Fibroblast of lung (primary cell): ENCODE measurements at regions not wholly inside any gene's neighbourhood (a gene's known extent, or its start where the extent isn't known, plus 50 kb on each side); places are given as distances from the start of the nearest gene placed in this dataset.

ENCODE experiments used
- DNase-seq, 2 donors: peaks; one replicate each; pipeline versions ENCODE4 v3.0.0 to v3.0.0-alpha.2; 2010; ENCODE audit warnings: low read depth in 2 of 2
- H2AFZ ChIP-seq: 2 replicates; pipeline ENCODE4 v1.5.1; 2012; ENCODE audit warnings: low read length, control low read depth, inconsistent platforms
- H3K27ac ChIP-seq: 2 replicates; pipeline ENCODE4 v1.5.1; 2011; ENCODE audit warnings: low read length, control low read depth; ENCODE audit not compliant: insufficient read depth
- H3K27me3 ChIP-seq: 2 replicates; pipeline ENCODE4 v1.5.1; 2011; ENCODE audit warnings: mild to moderate bottlenecking, low read length; ENCODE audit not compliant: control insufficient read depth, insufficient read depth
- H3K36me3 ChIP-seq: 2 replicates; pipeline ENCODE4 v1.5.1; 2011; ENCODE audit warnings: low read length; ENCODE audit not compliant: control insufficient read depth, insufficient read depth
- H3K4me1 ChIP-seq: 2 replicates; pipeline ENCODE4 v1.5.1; 2011; ENCODE audit warnings: low read length; ENCODE audit not compliant: control insufficient read depth, insufficient read depth; ENCODE audit errors: extremely low read depth
- H3K4me2 ChIP-seq: 2 replicates; pipeline ENCODE4 v1.5.1; 2011; ENCODE audit warnings: low read length, control low read depth; ENCODE audit not compliant: insufficient read depth; ENCODE audit errors: extremely low read depth
- H3K4me3 ChIP-seq, 4 experiments: fragments of 200-600 bp in 1 of 4; sonication (generic) in 1 of 4; replicated peaks in 1 of 4; 2 replicates each; pipeline ENCODE4 v1.5.1; 2011 to 2016; ENCODE audit warnings: low read length in 4 of 4, low read depth in 3 of 4, mild to moderate bottlenecking in 3 of 4, control low read depth in 2 of 4, inconsistent platforms in 1 of 4, mixed read lengths in 1 of 4; ENCODE audit not compliant: insufficient read depth in 1 of 4; ENCODE audit errors: control extremely low read depth in 1 of 4
- H3K79me2 ChIP-seq: 2 replicates; pipeline ENCODE4 v1.5.1; 2012; ENCODE audit warnings: mild to moderate bottlenecking, low read length, inconsistent platforms; ENCODE audit not compliant: control insufficient read depth, insufficient read depth
- H3K9ac ChIP-seq: 2 replicates; pipeline ENCODE4 v1.5.1; 2011; ENCODE audit warnings: mild to moderate bottlenecking, low read length, control low read depth; ENCODE audit not compliant: insufficient read depth
- H3K9me3 ChIP-seq: 2 replicates; pipeline ENCODE4 v1.5.1; 2012; ENCODE audit warnings: low read depth, low read length; ENCODE audit not compliant: control insufficient read depth, insufficient read depth
- H4K20me1 ChIP-seq: 2 replicates; pipeline ENCODE4 v1.5.1; 2011; ENCODE audit warnings: low read length; ENCODE audit not compliant: control insufficient read depth, insufficient read depth; ENCODE audit errors: extremely low read depth
- EZH2 ChIP-seq: IDR thresholded peaks from 2 replicates; pipeline ENCODE4 v1.5.1; 2012; ENCODE audit warnings: low read length, control low read depth, mild to moderate bottlenecking; ENCODE audit errors: missing control alignments
- TF ChIP-seq, protein P1 (sequence below), 2 donors: IDR thresholded peaks in 1 of 2; conservative IDR thresholded peaks in 1 of 2; 1 replicate in 1 of 2; 2 replicates in 1 of 2; pipeline ENCODE4 v1.5.1; 2011 to 2012; ENCODE audit warnings: low read length in 2 of 2, control low read depth in 1 of 2, inconsistent platforms in 1 of 2, low read depth in 1 of 2, mild to moderate bottlenecking in 1 of 2

DNA sequence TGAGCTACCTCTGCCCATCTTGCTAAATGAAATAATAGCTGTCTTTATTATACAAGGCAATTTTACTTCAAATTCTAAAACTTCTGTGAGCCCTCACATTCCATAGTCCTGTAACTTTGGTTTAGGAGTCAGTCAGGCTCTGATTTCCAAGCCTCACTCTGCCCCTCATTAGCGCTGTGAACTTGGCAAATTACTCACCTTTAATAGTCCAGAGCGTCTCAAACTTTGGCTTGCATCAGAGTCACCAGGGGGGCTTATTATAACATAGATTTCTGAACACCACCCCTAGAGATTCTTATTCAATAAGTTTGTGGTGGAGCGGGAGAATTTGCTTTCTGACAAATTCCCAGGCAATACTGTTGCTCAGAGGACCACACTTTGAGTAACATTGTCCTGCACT, 126.2 kb upstream of the FGGY start:
- H3K4me3 ChIP-seq, result no peak overlapping the region
- no peak overlapping the region for H3K9ac ChIP-seq
- no peak overlapping the region for H3K27ac ChIP-seq
- H3K9me3 ChIP-seq, result no peaks in the 10 kb centered on the region
- no peaks in the 10 kb centered on the region for H4K20me1 ChIP-seq
- no peak overlapping the region for H3K4me2 ChIP-seq
- no peak overlapping the region for H2AFZ ChIP-seq
- no peak for DNase-seq
- no peaks in the 10 kb centered on the region for H3K79me2 ChIP-seq
- H3K27me3 ChIP-seq, result no peaks in the 10 kb centered on the region
- H3K36me3 ChIP-seq, result no peaks in the 10 kb centered on the region
- no peak for TF ChIP-seq EZH2
- TF ChIP-seq, protein P1, sequence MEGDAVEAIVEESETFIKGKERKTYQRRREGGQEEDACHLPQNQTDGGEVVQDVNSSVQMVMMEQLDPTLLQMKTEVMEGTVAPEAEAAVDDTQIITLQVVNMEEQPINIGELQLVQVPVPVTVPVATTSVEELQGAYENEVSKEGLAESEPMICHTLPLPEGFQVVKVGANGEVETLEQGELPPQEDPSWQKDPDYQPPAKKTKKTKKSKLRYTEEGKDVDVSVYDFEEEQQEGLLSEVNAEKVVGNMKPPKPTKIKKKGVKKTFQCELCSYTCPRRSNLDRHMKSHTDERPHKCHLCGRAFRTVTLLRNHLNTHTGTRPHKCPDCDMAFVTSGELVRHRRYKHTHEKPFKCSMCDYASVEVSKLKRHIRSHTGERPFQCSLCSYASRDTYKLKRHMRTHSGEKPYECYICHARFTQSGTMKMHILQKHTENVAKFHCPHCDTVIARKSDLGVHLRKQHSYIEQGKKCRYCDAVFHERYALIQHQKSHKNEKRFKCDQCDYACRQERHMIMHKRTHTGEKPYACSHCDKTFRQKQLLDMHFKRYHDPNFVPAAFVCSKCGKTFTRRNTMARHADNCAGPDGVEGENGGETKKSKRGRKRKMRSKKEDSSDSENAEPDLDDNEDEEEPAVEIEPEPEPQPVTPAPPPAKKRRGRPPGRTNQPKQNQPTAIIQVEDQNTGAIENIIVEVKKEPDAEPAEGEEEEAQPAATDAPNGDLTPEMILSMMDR (conservative IDR thresholded peaks at IDR 0.05 in 1 of 2, IDR thresholded peaks at IDR 0.05 in 1 of 2; ENCODE audit: low read depth in 1 of 2, low read length in 2 of 2), result no peak
- peaks cover 6% of the 10 kb centered on the region for H3K4me1 ChIP-seq

DNA sequence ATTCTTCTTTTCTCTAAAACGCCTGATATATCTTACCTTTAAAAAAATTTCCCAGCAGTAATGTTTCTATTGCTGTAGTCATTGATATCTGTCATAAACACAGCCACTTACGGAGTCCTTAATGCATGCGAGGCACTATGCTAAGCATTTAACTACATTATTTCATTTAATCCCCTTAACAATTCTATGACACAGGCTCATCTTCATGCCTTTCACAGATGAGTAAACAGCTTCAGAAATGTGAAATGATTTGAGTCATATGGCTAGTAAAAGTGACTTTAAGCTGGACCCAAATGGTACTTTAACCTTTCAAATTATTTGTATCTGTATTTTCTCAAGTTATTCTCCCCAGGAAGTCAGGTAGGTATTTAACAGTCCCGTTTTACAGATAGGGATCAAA, 125.1 kb upstream of the FGGY start:
- Histone ChIP-seq H3K27ac (no peak overlapping the region), H3K27me3 (no peaks in the 10 kb centered on the region), H3K4me1 (peaks cover 6% of the 10 kb centered on the region), H3K79me2 (no peaks in the 10 kb centered on the region), H3K4me3 (no peak overlapping the region), H2AFZ (no peak overlapping the region), H3K36me3 (no peaks in the 10 kb centered on the region), H4K20me1 (no peaks in the 10 kb centered on the region), H3K9me3 (no peaks in the 10 kb centered on the region), H3K9ac (no peak overlapping the region), H3K4me2 (no peak overlapping the region)
- TF ChIP-seq, protein P1 (conservative IDR thresholded peaks at IDR 0.05 in 1 of 2, IDR thresholded peaks at IDR 0.05 in 1 of 2; ENCODE audit: low read depth in 1 of 2, low read length in 2 of 2), result no peak
- TF ChIP-seq EZH2, result no peak
- no peak for DNase-seq

DNA sequence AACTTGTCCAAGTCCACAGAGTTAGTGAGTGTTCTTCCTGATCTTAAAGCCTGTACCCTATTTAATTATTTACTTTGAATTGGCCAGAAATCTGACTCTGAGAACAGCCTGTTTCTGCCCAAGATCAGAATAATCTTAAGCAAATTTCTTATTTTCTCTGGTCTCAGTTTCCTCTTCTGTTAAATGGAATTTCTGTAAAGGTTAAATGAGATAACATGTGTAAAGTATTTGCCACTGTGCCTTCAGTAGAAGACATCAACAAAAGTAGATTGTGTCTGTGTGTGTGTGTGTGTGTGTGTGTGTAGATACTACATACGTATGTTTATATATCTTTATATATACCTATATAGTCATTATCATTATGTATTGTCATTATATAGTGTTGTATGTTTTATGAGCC, 124.2 kb upstream of the FGGY start:
- H3K9ac ChIP-seq, result no peak overlapping the region
- no peaks in the 10 kb centered on the region for H4K20me1 ChIP-seq
- no peak overlapping the region for H2AFZ ChIP-seq
- no peak for DNase-seq
- H3K27ac ChIP-seq, result no peak overlapping the region
- H3K4me1 ChIP-seq, result peaks cover 6% of the 10 kb centered on the region
- H3K4me3 ChIP-seq, result no peak overlapping the region
- H3K27me3 ChIP-seq, result no peaks in the 10 kb centered on the region
- H3K36me3 ChIP-seq, result no peaks in the 10 kb centered on the region
- H3K4me2 ChIP-seq, result no peak overlapping the region
- no peaks in the 10 kb centered on the region for H3K79me2 ChIP-seq
- TF ChIP-seq, protein P1 (conservative IDR thresholded peaks at IDR 0.05 in 1 of 2, IDR thresholded peaks at IDR 0.05 in 1 of 2; ENCODE audit: low read depth in 1 of 2, low read length in 2 of 2), result no peak
- no peaks in the 10 kb centered on the region for H3K9me3 ChIP-seq
